ENCODE measurements at regions not wholly inside any gene's neighbourhood (a gene's known extent, or its start where the extent isn't known, plus 50 kb on each side); places are given as distances from the start of the nearest gene placed in this dataset.

- DNase-seq: no peak
These were observed 325.0 kb downstream of the OTOL1 start for GRCh38 chr3:161821591-161821990.

GRCh38 chr3:161822291-161822690, 325.7 kb downstream of the OTOL1 start:
- no peak for DNase-seq

- DNase-seq: no peak
These were observed 327.3 kb downstream of the OTOL1 start for GRCh38 chr3:161823910-161824309.

GRCh38 chr3:161838021-161838420, 341.4 kb downstream of the OTOL1 start:
- no peak for DNase-seq

GRCh38 chr3:161848376-161848775, 351.8 kb downstream of the OTOL1 start:
- DNase-seq: no peak

- peak in 1 of 2 donors; percentile 2 for DNase-seq
These were observed 355.4 kb downstream of the OTOL1 start for GRCh38 chr3:161851941-161852566.

GRCh38 chr3:161852744-161853143, 356.1 kb downstream of the OTOL1 start:
- no peak for DNase-seq

GRCh38 chr3:161854232-161854771, 357.7 kb downstream of the OTOL1 start:
- peak in 1 of 2 donors; percentile 13 for DNase-seq

- DNase-seq: no peak
These were observed 362.4 kb downstream of the OTOL1 start for GRCh38 chr3:161859057-161859456.

GRCh38 chr3:161859865-161860450, 363.4 kb downstream of the OTOL1 start:
- no peak for DNase-seq

- DNase-seq: no peak
These were observed 367.2 kb downstream of the OTOL1 start for GRCh38 chr3:161863775-161864174.

- no peak for DNase-seq
These were observed 369.6 kb downstream of the OTOL1 start for GRCh38 chr3:161866176-161866575.

GRCh38 chr3:161875483-161875882, 378.9 kb downstream of the OTOL1 start:
- no peak for DNase-seq

- DNase-seq: no peak
These were observed 382.9 kb downstream of the OTOL1 start for GRCh38 chr3:161879470-161879869.

GRCh38 chr3:161884830-161885229, 388.2 kb downstream of the OTOL1 start:
- no peak for DNase-seq

- no peak for DNase-seq
These were observed 393.6 kb downstream of the OTOL1 start for GRCh38 chr3:161890147-161890625.

- DNase-seq: no peak
These were observed 397.4 kb downstream of the OTOL1 start for GRCh38 chr3:161893972-161894371.

GRCh38 chr3:161894657-161895056, 398.0 kb downstream of the OTOL1 start:
- no peak for DNase-seq

- no peak for DNase-seq
These were observed 409.0 kb downstream of the OTOL1 start for GRCh38 chr3:161905520-161906132.

- no peak for DNase-seq
These were observed 417.3 kb downstream of the OTOL1 start for GRCh38 chr3:161913786-161914389.

- DNase-seq: no peak
These were observed 418.3 kb downstream of the OTOL1 start for GRCh38 chr3:161914703-161915417.

- no peak for DNase-seq
These were observed 418.8 kb downstream of the OTOL1 start for GRCh38 chr3:161915418-161915750.

- no peak for DNase-seq
These were observed 423.6 kb downstream of the OTOL1 start for GRCh38 chr3:161920196-161920595.
